HG02610 (cell line): ENCODE measurements at regions not wholly inside any gene's neighbourhood (a gene's known extent, or its start where the extent isn't known, plus 50 kb on each side); places are given as distances from the start of the nearest gene placed in this dataset.
"Not testable (repeated sequence)": the region's sequence is repeated elsewhere in the genome, so short reads cannot be mapped to it uniquely, and the experiment has no call there.

Source experiments
- ATAC-seq: cut with Tn5 transposase; IDR thresholded peaks from one replicate; pipeline ENCODE4 v1.9.1; 2021; ENCODE audit warnings: mild to moderate bottlenecking, moderate library complexity; ENCODE audit not compliant: unreplicated experiment

DNA sequence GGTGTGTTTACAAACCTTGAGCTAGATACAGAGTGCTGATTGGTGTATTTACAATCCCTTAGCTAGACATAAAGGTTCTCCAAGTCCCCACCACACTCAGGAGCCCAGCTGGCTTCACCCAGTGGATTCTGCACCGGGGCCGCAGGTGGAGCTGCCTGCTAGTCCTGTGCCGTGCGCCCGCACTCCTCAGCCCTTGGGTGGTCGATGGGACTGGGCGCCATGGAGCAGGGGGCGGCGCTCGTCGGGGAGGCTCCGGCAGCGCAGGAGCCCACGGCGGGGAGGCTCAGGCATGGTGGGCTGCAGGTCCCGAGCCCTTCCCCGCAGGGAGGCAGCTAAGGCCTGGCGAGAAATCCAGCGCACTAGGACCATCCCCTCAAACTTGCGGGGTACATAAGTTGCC is 124.2 kb upstream of the EEF2KMT start:
- not testable (repeated sequence) for ATAC-seq

- ATAC-seq = no peak
Observed at GRCh38 chr16:5220705-5221104, 123.1 kb upstream of the EEF2KMT start.

DNA sequence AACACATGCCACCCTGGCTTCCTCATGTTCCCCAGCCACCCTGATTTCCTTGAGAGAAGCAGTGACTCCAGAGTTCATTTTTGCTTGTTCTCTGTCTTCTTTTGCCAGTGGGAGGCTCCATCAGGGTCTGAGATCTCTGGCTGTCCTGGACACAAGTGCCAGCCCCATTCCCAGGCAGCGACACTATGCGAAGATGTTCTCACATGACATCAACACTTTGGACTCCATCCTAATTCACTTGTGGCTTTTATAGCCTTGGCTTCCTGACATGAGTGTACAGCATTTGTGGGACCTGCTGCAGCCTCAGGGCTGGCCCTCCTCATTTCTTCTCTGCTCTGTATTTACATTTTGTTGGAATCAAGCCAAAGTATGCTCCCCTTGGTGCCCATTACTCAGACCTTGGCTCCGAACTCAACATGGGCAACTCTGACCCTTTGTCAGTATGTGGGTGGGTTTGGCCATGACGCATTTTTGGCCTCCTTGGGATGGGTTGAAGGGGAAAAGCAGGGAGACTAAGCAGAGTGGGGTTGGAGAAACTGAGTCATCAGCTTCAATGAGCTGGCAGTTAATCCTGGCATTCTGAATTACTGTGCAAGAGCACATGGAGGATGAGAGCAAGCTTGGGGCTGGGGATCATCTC is 119.0 kb upstream of the EEF2KMT start:
- no peak for ATAC-seq

- no peak for ATAC-seq
Observed at GRCh38 chr16:5215901-5216300, 118.3 kb upstream of the EEF2KMT start.

DNA sequence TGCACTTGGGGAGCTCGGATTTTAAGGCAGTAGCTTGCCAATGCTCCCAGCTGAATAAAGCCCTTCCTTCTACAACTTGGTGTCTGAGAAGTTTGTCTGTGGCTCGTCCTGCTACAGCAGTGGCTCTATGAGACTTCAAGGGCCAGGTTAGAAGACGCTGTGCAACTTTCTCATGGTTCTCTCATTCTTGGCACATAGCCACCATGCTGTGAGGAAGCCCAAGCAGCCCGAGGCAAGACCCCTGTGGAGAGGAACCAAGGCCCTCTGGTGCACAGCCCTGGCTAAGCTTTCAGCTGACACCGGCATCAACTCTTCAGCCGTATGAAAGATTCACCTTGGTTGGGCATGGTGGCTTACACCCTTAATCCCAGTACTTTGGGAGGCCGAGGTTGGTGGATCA is 116.9 kb upstream of the EEF2KMT start:
- no peak for ATAC-seq

DNA sequence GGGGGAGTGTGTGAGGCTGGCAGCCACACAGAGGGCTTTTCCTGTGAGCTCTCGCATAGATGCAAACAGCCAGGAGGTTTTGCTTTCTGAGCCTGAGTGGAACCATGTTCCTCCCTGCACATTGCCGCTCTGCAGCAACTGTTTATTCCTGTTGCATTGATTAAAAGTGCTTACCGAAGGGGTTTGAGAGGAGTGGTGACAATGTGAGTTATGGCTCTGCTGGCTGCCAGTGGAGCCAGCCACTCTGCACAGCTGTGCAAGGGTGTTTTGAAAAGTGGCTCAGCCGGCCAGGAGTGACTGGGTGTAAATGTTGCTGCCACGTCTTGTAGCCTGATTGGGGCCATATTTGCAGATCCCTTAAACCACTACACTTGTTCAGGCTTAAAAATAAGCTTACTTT is 114.9 kb upstream of the EEF2KMT start:
- ATAC-seq = not testable (repeated sequence)

- ATAC-seq = not testable (repeated sequence)
Observed at GRCh38 chr16:5207862-5208498, 110.4 kb upstream of the EEF2KMT start.

GRCh38 chr16:5207001-5207523 is 109.5 kb upstream of the EEF2KMT start:
- ATAC-seq = no peak

DNA sequence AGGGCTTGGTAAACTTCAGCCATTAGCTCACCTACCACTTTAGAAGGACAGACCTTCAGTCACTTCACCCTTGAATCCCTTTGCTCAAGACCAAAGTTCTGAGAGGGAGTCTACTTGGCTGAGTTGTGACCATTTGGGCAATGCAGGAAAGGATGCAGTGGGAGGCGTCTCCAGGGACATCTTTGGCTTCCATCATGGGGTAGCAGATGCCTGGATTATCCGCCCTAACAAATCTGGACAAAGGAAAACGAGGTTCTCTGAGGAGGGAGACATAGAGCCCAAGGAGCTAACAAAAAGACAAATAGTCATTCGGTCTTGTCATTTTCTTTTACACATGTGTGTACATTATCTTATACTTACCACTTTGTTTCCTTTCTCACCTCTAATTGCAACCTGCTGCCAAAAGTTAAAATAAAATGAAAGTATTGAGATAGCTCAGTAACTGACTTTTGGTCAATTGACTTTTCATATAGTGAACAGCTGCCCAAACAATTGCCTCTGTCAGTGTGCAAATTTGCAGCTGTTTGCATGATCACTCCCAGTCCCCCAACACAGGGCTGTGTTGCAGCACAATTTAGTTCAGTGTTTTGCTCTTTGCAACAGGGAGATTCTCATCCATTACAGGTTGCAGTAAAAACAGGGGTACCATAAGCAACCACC is 108.9 kb upstream of the EEF2KMT start:
- no peak for ATAC-seq

GRCh38 chr16:5205361-5206040 is 107.9 kb upstream of the EEF2KMT start:
- no peak for ATAC-seq

- not testable (repeated sequence) for ATAC-seq
Observed at GRCh38 chr16:5203675-5204074, 106.1 kb upstream of the EEF2KMT start.

GRCh38 chr16:5200123-5200522 is 102.5 kb upstream of the EEF2KMT start:
- ATAC-seq = no peak

- ATAC-seq = no peak
Observed at GRCh38 chr16:5196204-5196603, 98.6 kb upstream of the EEF2KMT start.

- no peak for ATAC-seq
Observed at GRCh38 chr16:5193861-5194260, 96.3 kb upstream of the EEF2KMT start.

- ATAC-seq = no peak
Observed at GRCh38 chr16:5188989-5189352, 91.4 kb upstream of the EEF2KMT start.

DNA sequence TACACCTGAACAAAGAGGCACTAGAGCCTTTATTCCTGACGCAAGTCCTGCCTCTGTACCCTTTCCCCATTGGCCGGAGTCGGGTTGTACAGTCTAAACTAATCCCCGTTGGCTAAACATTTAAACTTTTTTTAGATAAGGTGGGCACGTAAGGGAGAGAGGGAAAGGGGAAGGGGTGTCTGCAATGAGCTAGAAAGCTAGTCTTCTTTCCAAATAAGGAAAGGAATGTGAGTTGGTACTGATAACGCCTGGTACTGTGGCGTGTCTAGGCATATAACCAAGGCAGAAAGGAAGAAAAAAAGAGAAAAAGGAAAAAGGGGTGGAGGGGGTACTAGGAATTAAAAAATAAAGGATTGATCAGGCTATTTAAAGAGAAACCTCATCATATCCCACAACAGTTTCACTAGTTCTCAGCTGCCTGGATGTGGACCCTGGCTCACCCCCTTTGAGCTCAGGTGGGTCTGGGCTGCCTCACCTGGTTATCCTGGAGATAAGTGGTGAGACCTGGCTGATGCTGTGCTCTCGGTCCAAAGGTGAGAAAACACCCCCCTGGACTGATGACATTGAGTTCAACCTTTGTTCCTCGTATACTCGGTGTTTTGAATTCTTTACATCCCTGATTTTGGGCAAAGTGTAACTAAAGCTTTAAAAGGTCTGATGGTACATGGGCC is 90.9 kb upstream of the EEF2KMT start:
- no peak for ATAC-seq

DNA sequence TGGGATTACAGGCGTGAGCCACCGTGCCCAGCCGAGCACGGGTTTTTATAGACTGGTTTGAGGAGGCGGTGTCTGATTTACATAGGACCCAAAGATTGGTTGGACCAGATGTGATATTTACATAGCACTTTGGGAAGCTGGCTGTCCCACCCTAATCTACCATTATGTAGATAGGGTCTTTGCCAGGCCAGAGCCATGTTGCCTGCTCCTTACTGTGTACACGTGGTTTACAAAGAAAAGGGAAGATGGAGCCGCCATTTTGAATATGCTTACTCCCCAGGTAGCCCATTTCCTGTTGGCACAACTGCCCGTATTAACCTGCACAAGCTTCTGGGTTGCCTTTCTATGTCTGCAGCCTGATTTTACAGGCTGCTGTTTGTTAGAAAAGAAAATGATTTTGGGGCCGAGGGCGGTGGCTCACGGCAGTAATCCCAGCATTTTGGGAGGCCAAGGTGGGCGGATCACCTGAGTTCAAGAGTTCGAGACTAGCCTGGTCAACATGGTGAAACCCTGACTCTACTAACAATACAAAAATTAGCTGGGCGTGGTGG is 89.9 kb upstream of the EEF2KMT start:
- no peak for ATAC-seq

DNA sequence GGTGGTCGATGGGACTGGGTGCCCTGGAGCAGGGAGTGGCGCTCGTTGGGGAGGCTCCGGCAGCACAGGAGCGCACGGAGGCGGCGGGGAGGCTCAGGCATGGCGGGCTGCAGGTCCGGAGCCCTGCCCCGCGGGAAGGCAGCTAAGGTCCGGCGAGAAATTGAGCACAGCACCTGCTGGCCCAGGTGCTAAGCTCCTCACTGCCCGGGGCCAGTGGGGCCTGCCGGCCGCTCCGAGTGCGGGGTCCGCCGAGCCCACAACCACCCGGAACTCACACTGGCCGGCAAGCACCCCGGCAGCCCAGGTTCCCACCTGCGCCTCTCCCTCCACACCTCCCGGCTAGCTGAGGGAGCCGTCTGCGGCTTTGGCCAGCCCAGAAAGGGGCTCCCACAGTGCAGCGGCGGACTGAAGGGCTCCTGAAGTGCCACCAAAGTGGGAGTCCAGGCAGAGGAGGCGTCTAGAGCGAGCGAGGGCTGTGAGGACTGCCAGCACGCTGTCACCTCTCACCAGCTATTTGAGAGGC is 88.8 kb upstream of the EEF2KMT start:
- no peak for ATAC-seq

- ATAC-seq = no peak
Observed at GRCh38 chr16:5176505-5176904, 78.9 kb upstream of the EEF2KMT start.

DNA sequence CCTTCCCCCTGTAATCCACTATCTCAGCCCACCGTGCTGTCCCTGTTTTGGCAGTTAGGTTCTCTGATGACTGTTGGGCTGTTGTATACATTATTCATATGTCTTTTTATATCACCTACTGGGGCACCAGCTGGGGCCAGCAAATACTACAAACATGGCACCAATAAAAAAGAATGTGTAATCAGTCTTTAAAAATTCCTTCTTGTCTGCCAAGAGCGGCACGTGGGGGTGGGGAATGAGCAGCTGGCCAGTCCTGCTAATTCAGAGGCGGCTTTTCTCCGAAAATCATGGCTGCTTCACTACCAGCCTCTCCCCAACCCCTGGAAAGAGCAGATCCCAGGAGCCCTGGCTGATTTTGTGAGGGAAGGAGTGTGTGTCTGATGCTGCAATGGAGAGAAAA is 77.7 kb upstream of the EEF2KMT start:
- no peak for ATAC-seq

GRCh38 chr16:5166486-5166885 is 68.9 kb upstream of the EEF2KMT start:
- no peak for ATAC-seq
